NCI-H748 (cell line): ENCODE measurements at regions not wholly inside any gene's neighbourhood (a gene's known extent, or its start where the extent isn't known, plus 50 kb on each side); places are given as distances from the start of the nearest gene placed in this dataset.
"Not testable (repeated sequence)": the region's sequence is repeated elsewhere in the genome, so short reads cannot be mapped to it uniquely, and the experiment has no call there.

ENCODE experiments used
- DNase-seq: peaks from one replicate; lab custom pipeline; 2025; ENCODE audit not compliant: unreplicated experiment; lab: John Stamatoyannopoulos, UW

GRCh38 chr5:159681661-159682060 lies 234.6 kb upstream of the ADRA1B start:
- DNase-seq, result no peak

- DNase-seq, result no peak
Observed at GRCh38 chr5:159682623-159683022, 233.7 kb upstream of the ADRA1B start.

GRCh38 chr5:159687892-159688291 lies 228.4 kb upstream of the ADRA1B start:
- DNase-seq, result not testable (repeated sequence)

- no peak for DNase-seq
Observed at GRCh38 chr5:159695741-159696294, 220.5 kb upstream of the ADRA1B start.

GRCh38 chr5:159697530-159697929 lies 218.8 kb upstream of the ADRA1B start:
- DNase-seq, result no peak

- no peak for DNase-seq
Observed at GRCh38 chr5:159698322-159698721, 218.0 kb upstream of the ADRA1B start.

GRCh38 chr5:159700016-159700415 lies 216.3 kb upstream of the ADRA1B start:
- DNase-seq, result no peak

GRCh38 chr5:159702301-159702700 lies 214.0 kb upstream of the ADRA1B start:
- DNase-seq, result no peak

GRCh38 chr5:159702826-159703225 lies 213.5 kb upstream of the ADRA1B start:
- no peak for DNase-seq

- no peak for DNase-seq
Observed at GRCh38 chr5:159704160-159704559, 212.1 kb upstream of the ADRA1B start.

- no peak for DNase-seq
Observed at GRCh38 chr5:159705948-159706347, 210.3 kb upstream of the ADRA1B start.

GRCh38 chr5:159708090-159708489 lies 208.2 kb upstream of the ADRA1B start:
- no peak for DNase-seq

GRCh38 chr5:159712672-159713071 lies 203.6 kb upstream of the ADRA1B start:
- DNase-seq, result no peak

GRCh38 chr5:159713254-159713653 lies 203.0 kb upstream of the ADRA1B start:
- no peak for DNase-seq

GRCh38 chr5:159713773-159714172 lies 202.5 kb upstream of the ADRA1B start:
- DNase-seq, result no peak

GRCh38 chr5:159725475-159725874 lies 190.8 kb upstream of the ADRA1B start:
- no peak for DNase-seq

GRCh38 chr5:159727167-159727566 lies 189.1 kb upstream of the ADRA1B start:
- no peak for DNase-seq

GRCh38 chr5:159730285-159730684 lies 186.0 kb upstream of the ADRA1B start:
- DNase-seq, result no peak

- DNase-seq, result no peak
Observed at GRCh38 chr5:159732220-159732619, 184.1 kb upstream of the ADRA1B start.

- DNase-seq, result no peak
Observed at GRCh38 chr5:159734366-159734765, 181.9 kb upstream of the ADRA1B start.

GRCh38 chr5:159735036-159735435 lies 181.2 kb upstream of the ADRA1B start:
- DNase-seq, result no peak

GRCh38 chr5:159735749-159736660 lies 180.3 kb upstream of the ADRA1B start:
- no peak for DNase-seq

GRCh38 chr5:159736844-159737243 lies 179.4 kb upstream of the ADRA1B start:
- no peak for DNase-seq
